ENCODE measurements at regions not wholly inside any gene's neighbourhood (a gene's known extent, or its start where the extent isn't known, plus 50 kb on each side); places are given as distances from the start of the nearest gene placed in this dataset.

DNA sequence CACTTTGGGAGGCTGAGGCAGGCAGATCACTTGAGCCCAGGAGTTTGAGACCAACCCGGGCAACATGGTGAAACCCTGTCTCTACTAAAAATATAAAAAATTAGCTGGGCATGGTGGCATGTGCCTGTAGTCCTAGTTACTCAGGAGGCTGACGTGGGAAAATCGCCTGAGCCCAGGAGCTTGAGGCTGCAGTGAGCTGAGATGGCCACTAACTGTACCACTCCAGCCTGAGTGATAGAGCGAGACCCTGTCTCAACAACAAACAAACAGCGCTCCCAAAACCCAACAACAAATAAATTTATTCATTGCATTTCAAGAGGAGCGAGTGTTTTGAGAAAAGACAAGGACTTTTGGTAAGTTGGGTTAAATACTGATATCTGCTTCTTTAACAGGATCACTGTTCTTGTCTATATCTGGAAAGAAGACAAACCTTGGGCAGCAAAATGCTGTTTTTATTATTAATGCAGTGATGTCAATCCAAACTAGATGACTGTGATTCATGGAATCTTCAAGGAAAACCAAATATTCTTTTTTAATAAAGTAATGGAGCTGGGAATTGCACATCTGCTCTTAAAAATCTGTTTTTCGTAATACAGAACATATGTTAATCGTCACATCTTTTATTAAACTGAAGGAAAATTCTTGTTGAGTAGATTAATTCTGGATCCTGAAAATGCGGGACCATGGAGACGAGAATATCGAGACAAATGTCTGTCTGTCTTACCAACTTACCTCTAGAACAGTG, 90.8 kb upstream of the LIMCH1 start:
- no peak for DNase-seq (ENCODE audit: low read depth)
- TF ChIP-seq, protein P1, sequence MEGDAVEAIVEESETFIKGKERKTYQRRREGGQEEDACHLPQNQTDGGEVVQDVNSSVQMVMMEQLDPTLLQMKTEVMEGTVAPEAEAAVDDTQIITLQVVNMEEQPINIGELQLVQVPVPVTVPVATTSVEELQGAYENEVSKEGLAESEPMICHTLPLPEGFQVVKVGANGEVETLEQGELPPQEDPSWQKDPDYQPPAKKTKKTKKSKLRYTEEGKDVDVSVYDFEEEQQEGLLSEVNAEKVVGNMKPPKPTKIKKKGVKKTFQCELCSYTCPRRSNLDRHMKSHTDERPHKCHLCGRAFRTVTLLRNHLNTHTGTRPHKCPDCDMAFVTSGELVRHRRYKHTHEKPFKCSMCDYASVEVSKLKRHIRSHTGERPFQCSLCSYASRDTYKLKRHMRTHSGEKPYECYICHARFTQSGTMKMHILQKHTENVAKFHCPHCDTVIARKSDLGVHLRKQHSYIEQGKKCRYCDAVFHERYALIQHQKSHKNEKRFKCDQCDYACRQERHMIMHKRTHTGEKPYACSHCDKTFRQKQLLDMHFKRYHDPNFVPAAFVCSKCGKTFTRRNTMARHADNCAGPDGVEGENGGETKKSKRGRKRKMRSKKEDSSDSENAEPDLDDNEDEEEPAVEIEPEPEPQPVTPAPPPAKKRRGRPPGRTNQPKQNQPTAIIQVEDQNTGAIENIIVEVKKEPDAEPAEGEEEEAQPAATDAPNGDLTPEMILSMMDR (conservative IDR thresholded peaks at IDR 0.05; ENCODE audit: low read depth, low read length): no peak
- H3K4me3 ChIP-seq (ENCODE audit: low read depth, low read length): no peak overlapping the region

DNA sequence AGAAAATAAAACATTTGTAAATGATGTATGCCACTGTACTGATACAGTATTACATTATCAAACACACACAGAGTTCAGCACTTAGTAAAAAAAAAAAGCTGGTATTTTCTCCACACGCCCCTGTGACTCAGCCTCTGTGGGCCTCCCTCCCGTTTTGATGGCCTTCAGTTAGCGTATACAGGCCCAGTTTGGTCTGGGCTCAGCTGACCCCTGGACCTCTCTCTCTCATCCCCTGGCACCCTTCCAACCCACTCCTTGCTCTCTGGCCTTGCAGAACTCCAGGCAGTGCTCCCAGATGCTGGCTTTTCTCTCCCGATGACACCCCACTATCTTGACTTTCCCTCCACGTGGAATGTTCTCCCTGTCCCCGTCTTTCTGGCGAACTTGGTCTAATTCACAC, 89.0 kb upstream of the LIMCH1 start:
- TF ChIP-seq, protein P1 (conservative IDR thresholded peaks at IDR 0.05; ENCODE audit: low read depth, low read length): no peak
- H3K4me3 ChIP-seq (ENCODE audit: low read depth, low read length): no peak overlapping the region
- no peak for DNase-seq (ENCODE audit: low read depth)

DNA sequence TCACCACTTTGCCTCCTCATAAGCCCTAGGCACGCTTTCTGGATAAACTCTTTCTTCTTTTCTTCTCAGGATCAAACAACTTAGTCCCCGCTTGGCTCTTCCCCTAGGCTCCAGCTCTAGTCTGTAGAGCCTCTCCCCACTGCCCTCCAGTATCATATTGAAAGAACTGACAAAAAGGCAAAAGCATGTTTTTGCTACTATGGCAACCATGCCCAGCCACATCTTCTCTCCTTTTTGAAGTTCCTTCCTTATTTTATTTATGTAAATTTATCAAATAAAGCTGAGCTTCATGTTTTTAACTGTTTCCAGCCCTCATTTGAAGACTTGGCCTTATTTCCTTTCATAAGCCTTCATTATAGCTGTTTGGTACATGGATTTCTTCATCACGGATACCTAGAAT, 86.0 kb upstream of the LIMCH1 start:
- TF ChIP-seq, protein P1 (conservative IDR thresholded peaks at IDR 0.05; ENCODE audit: low read depth, low read length): no peak
- no peak for DNase-seq (ENCODE audit: low read depth)
- no peak overlapping the region for H3K4me3 ChIP-seq (ENCODE audit: low read depth, low read length)

DNA sequence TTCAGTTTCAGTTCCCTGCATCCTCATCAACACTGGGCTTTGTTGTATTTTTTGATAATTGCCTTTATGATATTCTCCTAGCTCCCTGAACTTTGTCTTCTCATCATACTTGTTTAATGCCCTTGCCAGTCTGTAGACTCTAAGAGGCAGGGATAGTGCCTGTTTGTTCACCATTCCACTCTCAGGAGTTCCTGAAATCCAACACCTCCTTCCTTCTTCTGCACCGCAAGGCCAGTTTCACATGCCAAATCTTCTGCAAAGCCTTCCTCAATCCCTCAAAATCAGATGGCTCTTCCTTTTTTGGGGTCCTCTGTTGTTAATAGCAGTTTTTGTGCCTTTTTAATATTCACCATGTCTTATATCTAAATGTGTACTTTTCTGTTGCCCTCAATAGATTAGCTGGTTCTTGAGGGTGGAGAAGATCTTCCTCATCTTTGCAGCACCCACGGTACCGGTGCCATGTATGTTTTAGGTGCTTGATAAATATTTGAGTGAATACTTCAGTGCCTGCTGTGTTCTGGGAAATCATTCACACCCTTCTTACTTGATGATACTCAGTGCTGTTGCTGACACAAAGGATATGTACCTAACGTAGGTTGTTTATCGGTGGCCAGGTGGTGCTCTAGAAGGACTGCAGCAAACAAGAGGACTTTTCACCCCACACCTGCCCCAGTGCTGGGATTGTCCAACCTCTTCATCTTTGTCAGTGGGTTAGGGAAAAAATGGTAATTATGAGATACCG, 85.3 kb upstream of the LIMCH1 start:
- no peak for DNase-seq (ENCODE audit: low read depth)
- TF ChIP-seq, protein P1 (conservative IDR thresholded peaks at IDR 0.05; ENCODE audit: low read depth, low read length): no peak
- H3K4me3 ChIP-seq (ENCODE audit: low read depth, low read length): no peak overlapping the region

DNA sequence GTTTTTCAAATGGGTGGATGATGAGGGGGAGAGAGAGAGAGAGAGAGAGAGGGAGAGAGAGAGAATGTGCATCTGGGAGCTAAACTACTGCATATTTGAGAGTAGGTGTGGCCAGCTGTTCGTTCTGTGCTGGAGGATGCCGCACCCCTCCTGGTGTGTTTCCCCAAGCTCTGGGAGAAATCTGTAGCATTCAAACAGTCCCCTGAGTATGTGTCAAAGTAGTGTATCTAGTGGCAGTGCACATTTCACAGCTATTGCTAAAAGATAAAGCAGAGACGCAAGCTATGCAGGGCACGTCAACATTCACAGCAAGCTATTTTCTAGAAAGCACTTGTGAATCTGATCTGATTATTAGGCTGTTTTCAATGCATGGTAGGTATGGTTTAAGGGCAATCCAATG, 83.5 kb upstream of the LIMCH1 start:
- TF ChIP-seq, protein P1 (conservative IDR thresholded peaks at IDR 0.05; ENCODE audit: low read depth, low read length): no peak
- DNase-seq (ENCODE audit: low read depth): no peak
- H3K4me3 ChIP-seq (ENCODE audit: low read depth, low read length): no peak overlapping the region

DNA sequence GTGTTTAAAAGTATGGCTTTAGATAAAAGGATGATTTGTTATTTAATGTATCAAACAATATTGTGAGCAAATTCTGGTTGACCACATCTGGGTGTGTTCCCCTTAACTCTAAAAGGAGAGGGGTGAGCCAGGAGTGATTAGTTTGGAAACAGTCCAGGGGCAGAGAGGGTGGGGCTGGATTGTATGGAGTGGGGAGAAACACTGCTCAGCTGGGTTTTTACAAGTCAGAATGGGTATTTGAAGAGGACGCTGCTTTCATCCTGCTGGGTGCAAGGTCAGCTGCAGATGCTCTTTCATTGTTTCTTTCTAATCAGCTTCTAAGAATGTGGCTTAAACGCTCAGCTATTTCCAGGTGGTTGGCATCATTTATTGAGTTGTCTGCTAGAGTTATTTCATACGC, 82.8 kb upstream of the LIMCH1 start:
- DNase-seq (ENCODE audit: low read depth): no peak
- TF ChIP-seq, protein P1 (conservative IDR thresholded peaks at IDR 0.05; ENCODE audit: low read depth, low read length): no peak
- H3K4me3 ChIP-seq (ENCODE audit: low read depth, low read length): no peak overlapping the region
